C4-2B (cell line): ENCODE measurements at regions not wholly inside any gene's neighbourhood (a gene's known extent, or its start where the extent isn't known, plus 50 kb on each side); places are given as distances from the start of the nearest gene placed in this dataset.

ENCODE experiments used
- CTCF ChIP-seq: fragments of 450-650 bp; conservative IDR thresholded peaks from 2 replicates; pipeline ENCODE4 v1.5.1; 2017; ENCODE audit warnings: mild to moderate bottlenecking
- ZFX ChIP-seq: fragments of 450-650 bp; IDR thresholded peaks from 2 replicates; pipeline ENCODE4 v1.6.1; 2017

DNA sequence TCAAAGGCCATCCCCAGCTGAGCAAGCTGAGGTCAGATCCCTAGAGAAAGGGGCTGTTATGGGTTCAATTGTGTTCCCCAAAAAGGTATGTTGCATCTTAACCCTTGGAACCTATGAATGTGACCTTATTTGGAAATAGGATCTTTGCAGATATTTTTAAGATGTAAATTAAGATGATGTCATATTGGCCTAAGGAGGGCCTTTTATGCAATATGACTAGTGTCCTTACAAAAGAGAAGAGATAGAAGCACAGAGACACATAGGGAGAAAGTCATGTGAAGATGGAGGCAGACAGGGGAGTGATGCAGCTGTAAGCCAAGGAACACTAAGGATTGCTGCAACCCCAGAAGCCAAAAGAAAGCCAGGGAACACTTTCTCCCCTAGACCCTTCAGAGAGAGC is 144.3 kb upstream of the TAB2 start:
- no peak for TF ChIP-seq CTCF
- no peak for TF ChIP-seq ZFX
